OCI-LY7 (cell line): ENCODE measurements at regions not wholly inside any gene's neighbourhood (a gene's known extent, or its start where the extent isn't known, plus 50 kb on each side); places are given as distances from the start of the nearest gene placed in this dataset.

Source experiments
- EZH2phosphoT487 ChIP-seq: fragments of 200-600 bp; sonication (generic); IDR thresholded peaks from 2 replicates; pipeline ENCODE4 v1.6.1; 2018; ENCODE audit warnings: low read depth, borderline replicate concordance, mild to moderate bottlenecking, mixed run types, antibody characterized with exemption, low read length, moderate library complexity, mixed read lengths
- TF ChIP-seq, protein P1 (sequence below): fragments of 200-600 bp; sonication (generic); conservative IDR thresholded peaks from 2 replicates; pipeline ENCODE4 v1.5.1; 2014; ENCODE audit warnings: mild to moderate bottlenecking, antibody characterized with exemption, low read length, moderate library complexity, mixed read lengths

- TF ChIP-seq, protein P1, sequence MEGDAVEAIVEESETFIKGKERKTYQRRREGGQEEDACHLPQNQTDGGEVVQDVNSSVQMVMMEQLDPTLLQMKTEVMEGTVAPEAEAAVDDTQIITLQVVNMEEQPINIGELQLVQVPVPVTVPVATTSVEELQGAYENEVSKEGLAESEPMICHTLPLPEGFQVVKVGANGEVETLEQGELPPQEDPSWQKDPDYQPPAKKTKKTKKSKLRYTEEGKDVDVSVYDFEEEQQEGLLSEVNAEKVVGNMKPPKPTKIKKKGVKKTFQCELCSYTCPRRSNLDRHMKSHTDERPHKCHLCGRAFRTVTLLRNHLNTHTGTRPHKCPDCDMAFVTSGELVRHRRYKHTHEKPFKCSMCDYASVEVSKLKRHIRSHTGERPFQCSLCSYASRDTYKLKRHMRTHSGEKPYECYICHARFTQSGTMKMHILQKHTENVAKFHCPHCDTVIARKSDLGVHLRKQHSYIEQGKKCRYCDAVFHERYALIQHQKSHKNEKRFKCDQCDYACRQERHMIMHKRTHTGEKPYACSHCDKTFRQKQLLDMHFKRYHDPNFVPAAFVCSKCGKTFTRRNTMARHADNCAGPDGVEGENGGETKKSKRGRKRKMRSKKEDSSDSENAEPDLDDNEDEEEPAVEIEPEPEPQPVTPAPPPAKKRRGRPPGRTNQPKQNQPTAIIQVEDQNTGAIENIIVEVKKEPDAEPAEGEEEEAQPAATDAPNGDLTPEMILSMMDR: no peak
- no peak for TF ChIP-seq EZH2phosphoT487
Measured at GRCh38 chr12:75728826-75729225, 217.4 kb upstream of the KRR1 start.
